GM19397 (cell line): ENCODE measurements at regions not wholly inside any gene's neighbourhood (a gene's known extent, or its start where the extent isn't known, plus 50 kb on each side); places are given as distances from the start of the nearest gene placed in this dataset.

Experiments used
- ATAC-seq: cut with Tn5 transposase; IDR thresholded peaks from one replicate; pipeline ENCODE4 v1.9.1; 2021; ENCODE audit warnings: mild to moderate bottlenecking, moderate library complexity; ENCODE audit not compliant: unreplicated experiment

DNA sequence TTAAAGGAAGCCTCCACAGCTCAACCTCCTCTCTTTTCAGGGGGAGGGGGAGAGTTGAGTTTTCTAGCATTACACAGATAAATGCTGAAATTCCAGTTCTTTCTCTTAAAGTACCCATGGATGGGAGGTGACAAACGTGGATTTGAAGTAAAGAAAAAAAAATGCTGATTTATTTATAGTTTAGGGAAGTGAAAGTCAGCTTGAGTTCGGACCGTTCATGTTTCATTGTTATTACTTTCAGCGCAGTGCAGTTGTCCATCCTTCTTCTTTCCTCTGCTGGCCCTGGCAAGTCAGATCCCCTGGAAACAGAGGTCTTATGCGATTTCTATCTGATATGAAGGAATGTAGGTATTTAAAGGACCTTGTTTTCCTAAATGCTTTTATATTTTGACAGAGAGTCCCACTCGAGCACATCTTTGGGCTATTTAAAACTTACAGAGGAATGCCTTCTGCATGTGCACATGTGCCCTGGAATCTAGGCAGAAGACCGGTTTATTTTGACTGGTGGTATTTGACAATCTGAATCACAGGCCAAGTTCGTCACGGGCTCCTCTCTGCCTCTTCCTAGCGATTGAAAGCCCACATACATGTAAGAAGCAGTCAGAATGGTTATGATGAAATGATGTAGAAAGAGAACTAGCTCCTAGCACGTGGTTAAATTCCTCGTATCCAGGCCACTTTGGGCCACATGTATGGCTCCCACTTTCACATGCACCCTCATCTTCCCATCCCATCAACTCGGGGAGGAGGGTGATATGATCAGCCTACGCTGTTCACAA is 385.2 kb upstream of the KLF4 start:
- peak; percentile 78 for ATAC-seq

DNA sequence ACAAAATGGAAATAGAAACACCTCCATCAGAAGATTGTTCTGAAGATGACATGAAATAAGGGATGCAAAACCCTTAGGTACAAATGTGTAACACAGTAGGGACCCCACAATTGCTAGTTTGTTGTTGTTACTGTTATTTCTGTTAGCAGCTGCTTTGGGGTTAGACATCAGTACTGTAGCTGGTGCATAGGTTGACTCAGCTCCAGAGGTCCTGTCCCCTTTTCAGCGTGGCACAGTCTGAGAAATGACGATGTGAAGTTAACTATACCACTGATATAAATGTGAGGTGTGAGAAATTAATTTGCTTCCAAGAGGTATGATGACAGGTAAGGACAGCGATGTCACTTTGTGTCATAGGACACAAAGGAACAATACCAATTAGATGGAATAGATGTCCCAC is 384.6 kb upstream of the KLF4 start:
- no peak for ATAC-seq

DNA sequence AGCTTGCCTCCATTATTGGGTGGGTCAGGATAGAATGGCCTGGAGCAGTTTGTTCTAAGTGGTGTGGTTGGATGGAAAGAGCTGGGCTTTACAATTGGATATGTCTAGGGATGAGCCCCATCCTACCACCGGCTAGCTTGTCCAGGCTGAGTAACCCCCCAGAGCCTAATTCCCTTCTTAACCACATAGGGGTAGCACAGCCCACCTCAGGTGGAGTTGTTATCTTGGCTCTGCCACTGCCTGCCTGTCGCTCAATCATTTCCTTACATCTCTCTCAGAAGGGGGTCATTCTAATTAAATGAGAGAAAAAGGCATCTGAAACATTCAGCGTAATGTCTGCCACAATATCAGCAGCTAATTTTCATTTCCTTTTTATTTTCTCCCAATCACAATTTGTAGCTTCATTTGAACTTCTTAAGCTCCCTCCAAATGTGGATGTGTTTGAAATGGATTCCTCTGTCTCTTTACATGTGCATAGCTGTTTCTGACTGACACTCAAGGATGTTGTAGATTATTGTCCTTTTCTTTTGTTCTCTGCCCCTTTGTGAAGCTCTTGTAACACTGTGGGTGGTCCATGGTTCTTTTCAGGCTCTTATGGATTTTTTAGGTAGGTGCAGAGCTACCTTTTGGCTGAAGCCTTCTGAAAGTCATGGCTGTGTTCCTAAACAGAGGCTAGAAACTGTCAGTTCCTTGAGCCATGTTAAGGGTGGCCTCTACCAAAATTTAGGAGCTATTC is 383.1 kb upstream of the KLF4 start:
- no peak for ATAC-seq

DNA sequence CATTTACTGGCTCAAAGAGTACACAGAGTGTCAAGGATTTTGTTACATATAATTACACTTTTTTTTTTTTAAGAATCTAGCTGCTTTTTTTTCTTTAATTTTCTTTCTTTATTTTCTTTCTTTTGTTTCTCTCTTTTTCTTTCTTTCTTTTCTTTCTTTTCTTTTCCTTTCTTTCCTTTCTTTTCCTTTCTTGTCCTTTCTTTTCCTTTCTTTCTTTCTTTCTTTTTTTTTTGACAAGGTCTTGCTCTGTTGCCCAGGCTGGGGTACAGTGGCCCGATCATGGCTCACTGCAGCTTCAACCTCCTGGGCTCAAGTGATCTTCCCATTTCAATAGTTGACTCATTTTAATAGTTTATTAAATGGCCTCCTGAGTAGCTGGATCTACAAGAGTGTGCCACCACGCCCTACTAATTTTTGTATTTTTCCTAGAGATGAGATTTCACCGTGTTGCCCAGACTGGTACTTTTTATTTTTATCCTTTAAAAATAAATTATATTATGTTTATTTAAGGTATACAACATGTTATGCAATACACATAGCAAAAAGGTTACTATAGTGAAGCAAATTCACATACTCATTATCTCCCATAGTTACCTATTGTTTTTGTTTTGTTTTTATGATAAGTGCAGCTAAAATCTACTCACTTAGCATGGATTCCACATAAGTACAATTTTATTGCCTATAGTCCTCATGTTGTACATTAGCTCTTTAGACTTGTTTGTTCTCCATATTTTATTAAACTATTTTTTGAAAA is 381.5 kb upstream of the KLF4 start:
- ATAC-seq: no peak

DNA sequence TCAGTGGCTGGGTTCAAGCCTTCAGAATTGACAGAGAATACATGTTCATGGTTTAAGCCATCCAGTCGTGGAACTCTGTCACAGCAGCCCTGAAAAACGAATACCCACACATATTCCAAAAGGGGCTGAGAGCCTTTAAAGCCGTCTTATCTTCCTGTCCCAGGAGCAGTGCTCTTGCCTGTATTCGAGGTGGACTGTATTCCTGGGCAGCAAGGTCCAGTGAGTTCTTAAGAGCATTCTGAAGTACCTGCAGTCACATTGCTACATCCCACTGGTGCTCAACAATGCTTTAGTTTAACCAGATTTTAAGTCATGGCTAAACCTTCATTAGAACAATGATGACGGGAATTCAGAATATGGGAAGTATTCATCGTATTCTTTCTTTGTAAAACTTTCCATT is 380.7 kb upstream of the KLF4 start:
- no peak for ATAC-seq

DNA sequence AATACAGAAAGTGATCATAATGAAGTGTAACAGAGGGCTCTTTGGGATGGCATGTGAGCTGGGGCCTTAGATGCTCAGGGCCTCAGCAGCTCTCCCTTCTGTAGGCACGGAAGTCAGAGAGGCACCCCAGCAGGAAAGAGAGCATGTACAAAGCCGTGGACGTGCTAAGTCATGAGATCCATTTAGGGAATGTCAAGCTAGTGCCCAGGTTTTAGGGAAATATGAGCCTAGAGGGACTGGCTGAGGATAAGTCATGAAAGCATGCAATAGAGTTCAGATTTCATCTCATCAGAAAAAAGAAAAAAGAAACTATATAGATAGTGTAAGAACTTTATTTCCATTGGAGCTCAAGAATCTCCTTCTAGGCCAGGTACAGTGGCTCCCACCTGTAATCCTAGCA is 379.5 kb upstream of the KLF4 start:
- ATAC-seq: no peak

DNA sequence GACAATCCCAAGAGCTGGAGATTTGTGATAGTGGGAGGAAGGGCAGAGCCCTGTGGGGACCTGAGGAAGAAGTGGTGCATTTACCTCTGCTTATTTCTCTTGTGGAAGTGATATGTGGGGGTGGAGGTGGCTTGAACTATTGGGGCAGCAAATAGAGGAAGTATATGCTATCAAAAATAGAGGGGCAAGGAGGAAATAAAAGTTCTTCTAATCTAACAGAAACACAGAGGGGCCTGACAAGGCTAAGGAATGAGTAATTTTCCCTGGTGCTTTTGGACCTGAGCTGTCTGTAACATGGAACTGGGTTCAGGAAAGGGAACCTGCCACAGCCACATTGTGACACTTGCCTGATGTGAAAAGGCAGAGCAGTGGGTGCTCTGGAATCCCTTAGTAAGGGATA is 378.6 kb upstream of the KLF4 start:
- no peak for ATAC-seq

DNA sequence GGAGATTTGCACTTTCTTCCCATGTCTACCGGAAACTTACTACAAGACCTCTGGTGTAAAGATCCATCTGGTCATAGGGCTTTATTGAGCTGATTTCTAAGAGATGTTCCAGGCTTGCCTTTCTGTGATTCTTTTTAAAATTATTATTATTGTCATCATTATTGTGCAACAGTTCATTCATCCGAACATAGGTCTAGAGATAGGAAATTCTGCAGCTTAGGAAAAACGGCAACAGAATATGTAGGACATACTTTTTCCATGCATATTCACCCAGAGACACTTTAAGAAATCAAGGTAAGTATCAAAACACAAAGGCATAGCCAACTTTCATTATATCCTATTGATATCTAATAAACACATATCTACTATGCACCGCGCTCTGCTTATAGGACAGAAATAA is 378.2 kb upstream of the KLF4 start:
- ATAC-seq: no peak

DNA sequence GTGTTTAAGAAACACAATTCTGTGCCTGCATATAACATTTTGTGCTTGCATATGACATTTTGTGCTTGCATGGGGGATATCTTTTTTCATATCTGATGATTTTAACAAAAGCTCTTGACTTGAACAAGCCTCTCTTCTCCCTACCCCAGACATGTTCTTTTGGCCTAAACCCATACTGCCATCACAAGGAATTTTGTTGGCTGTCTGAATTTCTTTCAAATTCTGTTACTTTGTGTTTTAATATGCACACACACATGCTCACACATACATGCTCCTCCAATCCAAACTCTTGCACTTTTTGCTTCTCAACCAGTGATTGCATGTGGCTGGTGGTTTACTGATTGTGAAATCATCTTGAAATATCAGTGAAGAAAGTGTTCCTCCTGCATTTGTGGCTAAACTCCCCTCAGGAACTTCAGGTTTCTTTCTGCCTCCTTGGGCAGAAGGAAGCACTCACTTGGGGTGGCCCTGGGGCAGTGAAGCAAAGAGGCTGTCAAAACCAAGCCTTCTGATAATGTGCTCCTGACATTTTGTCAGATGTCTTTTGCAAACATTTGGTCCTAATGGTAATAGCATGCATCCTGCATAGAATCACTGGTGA is 377.2 kb upstream of the KLF4 start:
- no peak for ATAC-seq

DNA sequence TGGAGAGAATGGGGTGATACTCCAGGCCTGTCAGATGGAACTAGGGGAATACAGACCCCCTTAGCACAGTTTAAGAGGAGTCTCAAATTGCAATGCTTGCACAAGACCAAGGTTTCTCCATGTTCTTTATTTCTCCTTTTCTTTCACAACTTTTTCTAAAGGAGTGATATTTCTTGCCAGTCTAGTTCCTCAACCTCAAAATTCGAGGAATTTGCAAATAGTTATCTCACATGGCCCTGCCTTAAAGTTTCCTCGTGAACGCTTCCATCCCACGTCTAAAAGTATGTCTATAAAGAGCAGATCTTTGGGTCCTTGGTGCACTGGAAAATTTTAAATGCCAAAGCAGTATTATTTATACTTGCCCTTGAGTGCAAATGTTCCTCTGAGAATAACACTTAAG is 373.8 kb upstream of the KLF4 start:
- no peak for ATAC-seq

DNA sequence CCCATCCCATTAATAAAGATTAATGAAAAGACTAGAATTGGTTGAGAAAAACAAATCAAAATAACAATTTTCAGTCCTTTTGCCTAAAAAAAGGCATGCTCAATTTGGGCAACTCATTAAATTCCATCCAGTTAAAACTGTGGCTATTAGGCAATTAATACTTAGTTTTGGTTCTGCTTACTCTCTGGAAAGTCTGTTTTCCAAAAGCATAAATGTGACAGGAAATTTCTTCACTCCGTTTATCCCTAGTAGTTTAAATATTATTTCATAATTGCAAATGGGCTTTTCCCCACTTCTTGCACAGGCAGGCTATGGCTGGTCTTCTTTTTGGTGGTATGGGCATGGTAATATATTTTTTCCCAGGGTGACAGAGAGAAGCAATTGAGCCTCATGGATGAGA is 373.3 kb upstream of the KLF4 start:
- ATAC-seq: no peak

DNA sequence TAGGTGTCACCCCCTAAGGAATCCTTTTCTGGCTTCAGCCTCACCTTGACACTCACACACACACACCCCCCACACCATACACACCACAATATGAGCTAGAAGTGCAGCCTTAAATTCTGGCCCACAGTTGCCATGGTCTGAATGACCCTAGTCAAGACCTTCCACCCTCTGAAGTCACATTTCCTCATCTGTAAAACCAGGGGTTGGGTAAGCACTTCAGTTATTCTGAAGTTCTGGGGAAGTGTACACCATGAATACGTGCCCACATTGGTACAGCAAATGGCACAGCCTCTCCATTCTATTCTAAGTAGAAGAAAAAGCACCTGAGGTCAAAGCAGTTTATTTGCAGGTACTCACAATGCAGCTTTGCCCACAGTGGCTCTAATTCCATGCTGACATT is 372.8 kb upstream of the KLF4 start:
- no peak for ATAC-seq

DNA sequence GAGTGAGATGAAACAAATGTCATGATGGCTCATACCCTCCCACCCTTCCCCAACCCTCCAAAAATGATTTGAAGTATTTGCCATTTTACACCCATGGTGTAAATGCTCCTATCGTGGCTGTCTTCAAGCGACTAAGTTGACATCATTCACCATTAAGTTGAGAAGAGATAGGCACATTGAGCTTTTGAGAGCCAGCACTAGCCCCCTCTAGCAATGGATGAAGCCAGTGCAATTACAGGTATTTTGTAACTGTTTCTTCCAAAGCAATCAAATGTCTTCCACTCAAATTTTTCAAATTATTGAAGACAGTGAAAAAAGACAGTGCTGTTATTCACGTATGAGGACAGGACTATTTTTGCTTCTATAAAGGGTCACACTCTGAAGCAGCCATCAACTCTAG is 371.5 kb upstream of the KLF4 start:
- no peak for ATAC-seq

DNA sequence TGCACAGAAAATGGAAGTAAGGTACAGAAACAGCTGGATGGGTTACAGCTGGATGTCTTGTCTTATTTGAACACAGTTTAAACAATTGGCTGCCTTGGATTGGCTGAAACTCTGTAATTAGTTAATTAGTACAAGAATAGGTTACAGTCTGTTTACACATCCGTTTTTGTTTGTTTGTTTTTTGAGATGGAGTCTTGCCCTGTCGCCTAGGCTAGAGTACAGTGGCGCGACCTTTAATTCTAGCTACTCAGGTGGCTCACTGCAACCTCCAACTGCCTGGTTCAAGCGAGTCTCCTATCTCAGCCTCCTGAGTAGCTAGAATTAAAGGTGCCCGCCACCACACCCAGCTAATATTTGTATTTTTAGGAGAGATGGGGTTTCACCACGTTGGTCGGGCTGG is 368.7 kb upstream of the KLF4 start:
- no peak for ATAC-seq

DNA sequence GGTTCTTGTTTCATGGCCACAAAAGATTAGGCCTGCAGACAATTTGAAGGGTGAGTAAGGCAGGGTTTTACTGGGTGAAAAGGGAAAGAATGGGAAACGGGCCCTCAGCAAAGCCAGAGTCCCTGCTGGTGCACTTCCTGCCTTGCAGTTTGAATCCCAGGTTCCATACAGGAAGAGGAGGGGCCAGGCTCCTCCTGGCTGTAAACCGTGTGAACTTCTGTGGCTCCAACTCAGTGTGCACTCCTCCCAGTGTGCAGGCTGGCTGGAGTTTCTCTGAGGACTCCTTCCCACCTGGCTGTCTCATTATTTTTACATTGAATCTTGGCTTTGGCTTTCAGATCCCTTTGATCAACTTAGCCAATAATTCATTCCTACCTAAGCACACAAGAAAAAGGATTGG is 367.1 kb upstream of the KLF4 start:
- ATAC-seq: no peak

DNA sequence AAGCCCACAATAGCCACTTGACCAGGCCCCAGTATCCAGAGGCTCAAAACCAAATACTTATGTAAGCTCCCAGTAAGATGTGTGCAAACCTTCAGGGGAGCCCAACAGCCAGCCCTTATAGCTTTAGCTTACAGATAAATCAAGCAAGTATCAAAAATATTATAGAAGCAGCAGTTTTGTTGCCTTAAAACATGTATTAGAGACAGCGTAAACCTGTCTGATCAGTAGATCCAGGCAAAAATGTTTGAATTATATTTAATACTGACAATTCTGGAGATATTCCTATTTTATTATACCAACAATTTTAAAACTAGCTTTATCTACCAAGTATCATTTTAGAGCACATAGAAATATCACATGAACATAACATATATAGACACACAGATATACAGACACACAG is 365.6 kb upstream of the KLF4 start:
- ATAC-seq: no peak

DNA sequence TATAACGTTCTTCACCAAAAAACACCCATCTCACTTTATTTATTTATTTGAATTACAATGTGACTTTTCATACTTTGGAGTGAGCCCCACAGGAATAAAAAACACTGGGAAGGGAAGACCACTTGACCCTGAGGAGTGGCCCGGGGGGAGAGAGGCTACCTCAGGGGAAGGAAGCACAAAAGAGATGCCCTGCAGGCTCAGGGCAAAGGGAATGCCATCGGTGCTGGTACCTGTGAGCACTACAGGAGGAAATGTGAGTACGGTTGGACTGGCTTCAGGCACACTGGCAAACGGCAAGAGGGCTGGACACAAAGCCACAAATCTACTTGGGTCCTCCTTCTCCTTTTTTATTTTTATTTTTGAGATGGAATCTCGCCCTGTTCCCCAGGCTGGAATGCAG is 363.9 kb upstream of the KLF4 start:
- ATAC-seq: no peak

DNA sequence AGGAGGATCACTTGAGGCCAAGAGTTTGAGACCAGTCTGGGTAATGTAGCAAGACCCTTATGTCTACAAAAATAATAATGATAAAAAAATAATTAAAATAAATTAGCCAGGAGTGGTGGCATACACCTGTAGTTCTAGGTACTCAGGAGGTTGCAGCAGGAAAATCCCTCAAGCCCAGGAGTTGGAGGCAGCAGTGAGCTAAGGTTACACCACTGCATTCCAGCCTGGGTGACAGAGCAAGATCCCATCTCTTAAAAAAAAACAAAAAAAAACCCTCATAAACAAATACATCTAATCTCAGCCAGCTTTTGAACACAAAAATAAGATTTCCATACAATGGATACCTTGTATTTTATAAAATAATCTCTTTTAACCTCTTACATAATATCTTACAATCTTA is 363.3 kb upstream of the KLF4 start:
- no peak for ATAC-seq

DNA sequence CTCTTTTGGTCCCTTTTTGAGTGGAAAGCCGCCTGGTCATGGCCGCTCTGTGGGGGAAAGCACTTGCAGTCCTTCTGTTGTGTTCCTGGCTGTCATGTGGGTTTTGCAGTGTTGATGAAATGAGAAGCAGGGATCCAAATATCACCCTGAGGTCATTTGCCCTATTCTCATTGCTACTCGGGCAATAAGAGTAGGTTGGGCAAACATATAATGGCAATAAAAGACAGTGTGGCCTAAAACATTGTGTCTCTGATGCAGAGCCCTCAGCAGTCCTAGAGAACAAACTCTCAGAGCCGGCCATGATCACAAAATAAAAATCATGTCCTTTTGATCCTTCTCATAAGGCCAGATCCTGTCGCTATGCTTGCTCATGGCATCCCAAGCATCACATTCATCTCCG is 361.1 kb upstream of the KLF4 start:
- no peak for ATAC-seq

DNA sequence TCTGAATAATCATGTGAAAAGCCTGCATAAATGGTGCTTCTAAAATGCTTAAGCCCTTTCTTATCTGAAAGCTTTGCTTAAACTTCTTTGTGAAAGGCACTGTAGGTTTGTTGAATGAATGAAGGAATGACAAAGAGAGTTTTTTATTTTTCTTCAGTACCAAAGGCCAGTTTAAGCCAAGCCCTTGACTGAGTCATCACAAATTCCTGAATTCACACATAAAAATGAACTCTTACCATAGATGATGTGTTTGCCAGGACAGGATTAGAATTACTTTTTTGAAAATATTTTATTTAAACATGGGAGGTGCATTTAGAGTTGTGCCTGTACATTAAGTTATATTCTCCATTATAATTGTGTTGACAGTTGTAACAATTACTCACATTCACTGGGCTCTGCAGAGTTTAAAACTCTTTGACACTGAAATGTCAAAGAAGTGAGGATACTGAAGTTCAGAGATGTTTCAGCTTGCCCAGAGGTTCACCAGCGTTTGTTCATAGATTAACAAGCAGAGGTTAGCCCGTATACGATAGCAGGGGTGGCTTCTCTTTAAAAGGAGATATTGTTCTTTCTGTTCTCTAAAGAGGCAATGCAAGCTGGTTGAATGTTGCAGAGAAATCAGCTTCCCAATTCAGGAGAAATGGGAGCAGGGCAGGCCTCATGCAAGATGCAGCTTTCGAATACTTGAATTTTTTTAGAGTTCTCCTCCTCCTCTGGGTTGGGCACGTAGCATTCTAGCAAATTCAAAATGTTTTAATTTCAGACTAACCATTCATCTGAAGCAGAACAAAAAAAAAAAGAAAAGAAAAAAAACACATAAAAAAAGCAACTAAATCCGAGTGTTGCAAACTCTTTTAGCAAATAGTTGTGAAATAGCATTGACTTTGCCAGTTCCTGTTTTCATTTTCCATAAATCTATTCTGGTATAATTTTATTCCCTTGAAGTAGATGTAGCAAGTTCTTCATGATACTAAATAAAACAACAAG is 358.7 kb upstream of the KLF4 start:
- ATAC-seq: no peak
